Gastroesophageal sphincter (tissue), 4 donors: ENCODE measurements at regions not wholly inside any gene's neighbourhood (a gene's known extent, or its start where the extent isn't known, plus 50 kb on each side); places are given as distances from the start of the nearest gene placed in this dataset.

Source experiments
- ATAC-seq: fragments of 150-250 bp; one replicate; pipeline ENCODE4 v1.9.1; 2016; ENCODE audit warnings: mild to moderate bottlenecking, moderate library complexity
- H3K27ac ChIP-seq, 4 donors: fragments of 200-600 bp; sonication (generic) in 3 of 4; 1 replicate in 3 of 4; 2 replicates in 1 of 4; pipeline ENCODE4 v1.5.1; 2016 to 2019
- H3K27me3 ChIP-seq: fragments of 200-600 bp; sonication (generic); one replicate; pipeline ENCODE4 v1.5.1; 2019
- H3K36me3 ChIP-seq, 2 donors: fragments of 200-600 bp; sonication (generic); one replicate each; pipeline ENCODE4 v1.5.1; 2019; ENCODE audit warnings: control low read depth in 1 of 2
- H3K4me1 ChIP-seq, 3 donors: fragments of 200-600 bp; sonication (generic); 1 replicate in 2 of 3; 2 replicates in 1 of 3; pipeline ENCODE4 v1.5.1; 2016 to 2019; ENCODE audit warnings: control low read depth in 2 of 3
- H3K4me3 ChIP-seq, 2 donors: fragments of 200-600 bp; sonication (generic); one replicate each; pipeline ENCODE4 v1.5.1; 2019; ENCODE audit warnings: mild to moderate bottlenecking in 1 of 2, moderate library complexity in 1 of 2
- H3K9me3 ChIP-seq, 3 donors: fragments of 200-600 bp; sonication (generic); one replicate each; pipeline ENCODE4 v1.5.1; 2017 to 2019; ENCODE audit warnings: control low read depth in 2 of 3
- CTCF ChIP-seq, 4 experiments: fragments of 200-600 bp in 2 of 4; fragments of 450-650 bp in 2 of 4; sonication (generic) in 1 of 4; IDR thresholded peaks; one replicate each; pipeline ENCODE4 v1.5.1; 2017 to 2019; ENCODE audit warnings: antibody characterized with exemption in 4 of 4, mild to moderate bottlenecking in 2 of 4, moderate library complexity in 2 of 4
- EP300 ChIP-seq: sonication (generic); formaldehyde crosslinking; IDR thresholded peaks from one replicate; pipeline ENCODE4 v1.6.1; 2017; ENCODE audit warnings: antibody characterized with exemption, mild to moderate bottlenecking
- POLR2A ChIP-seq, 2 donors: fragments of 450-650 bp; IDR thresholded peaks; one replicate each; pipeline ENCODE4 v1.6.1; 2017; ENCODE audit warnings: antibody characterized with exemption in 2 of 2, mild to moderate bottlenecking in 2 of 2, moderate library complexity in 1 of 2
- POLR2AphosphoS5 ChIP-seq: sonication (generic); formaldehyde crosslinking; IDR thresholded peaks from one replicate; pipeline ENCODE4 v1.6.1; 2017; ENCODE audit warnings: antibody characterized with exemption
- WGBS, 2 donors: methylation state at CpG; one replicate each; pipeline ENCODE4 v1.1.5; 2018; ENCODE audit warnings: low coverage in 1 of 2; 5-methylcytosine and 5-hydroxymethylcytosine counted together
- small RNA-seq, 4 donors: library from RNA; depleted of rRNA; stranded (forward); fragments of <200 nt; gene quantifications; one replicate each; pipeline ENCODE3, GENCODE V24; 2016

- no peaks in the 10 kb centered on the region for H3K9me3 ChIP-seq
- ATAC-seq: no peak
These were observed 50.1 kb upstream of the GSE1 start for GRCh38 chr16:85563034-85563433.

More at GRCh38 chr16:85563034-85563433, 50.1 kb upstream of the GSE1 start:
- H3K27me3 ChIP-seq: no peaks in the 10 kb centered on the region
- H3K4me3 ChIP-seq: no peak overlapping the region
- H3K4me1 ChIP-seq: peaks cover 0 to 67% (median 18%) of the 10 kb centered on the region in 3 donors
- no peaks in the 10 kb centered on the region for H3K36me3 ChIP-seq
- TF ChIP-seq POLR2AphosphoS5 (no peak), EP300 (no peak), CTCF (IDR thresholded peaks at IDR 0.05) (no peak), POLR2A (IDR thresholded peaks at IDR 0.05) (no peak)
- peak overlapping the region in 3 of 4 donors; percentile 31 to 52 (median 39) for H3K27ac ChIP-seq
- WGBS, 2 donors: 76 to 91% methylated on average over 7 to 8 of the region's 8 CpGs

Small RNA genes lying in the stretch of these regions (small RNA-seq; reads per million reads assigned to genes)
- gene COX6CP16 (0 reads per million in 4 donors), gene MIR5093 (0 reads per million in 4 donors)
